PC-3 (cell line): ENCODE measurements at regions not wholly inside any gene's neighbourhood (a gene's known extent, or its start where the extent isn't known, plus 50 kb on each side); places are given as distances from the start of the nearest gene placed in this dataset.

Experiments
- ATAC-seq: fragments of 200-7000 bp; cut with Tn5 transposase; 2 replicates; pipeline ENCODE4 v1.9.1; 2020; ENCODE audit warnings: mild to moderate bottlenecking, moderate library complexity
- BruUV-seq: library from RNA; stranded (reverse); fragments of 400-500 nt; replicated peaks from 2 replicates; lab custom pipeline; 2021; lab: Mats Ljungman, UMichigan
- CTCF ChIA-PET: fragments of 300-600 bp; sonication (Branson Sonifier 250); formaldehyde crosslinking; loops from one replicate; lab custom pipeline; 2022; ENCODE audit warnings: antibody characterized with exemption; lab: Charles Lee
- POLR2A ChIA-PET: fragments of 300-600 bp; sonication (Branson Sonifier 250); formaldehyde crosslinking; loops from one replicate; lab custom pipeline; 2022; ENCODE audit warnings: antibody characterized with exemption; ENCODE audit not compliant: unreplicated experiment; lab: Charles Lee
- DNase-seq: peaks from one replicate; pipeline ENCODE4 v3.0.0-alpha.2; 2015
- H2AFZ ChIP-seq: fragments of 300-600 bp; sonication (generic); 2 replicates; pipeline ENCODE4 v1.6.0; 2016; ENCODE audit warnings: antibody characterized with exemption, low read length
- H3F3A ChIP-seq: fragments of 300-600 bp; sonication (generic); one replicate; pipeline ENCODE4 v1.6.0; 2017; ENCODE audit warnings: antibody characterized with exemption, low read length, control low read depth, mild to moderate bottlenecking; ENCODE audit not compliant: unreplicated experiment
- H3K27ac ChIP-seq: fragments of 300-600 bp; sonication (generic); 2 replicates; pipeline ENCODE4 v1.5.1; 2016; ENCODE audit warnings: mild to moderate bottlenecking, low read length
- H3K27me3 ChIP-seq: fragments of 300-600 bp; sonication (generic); 2 replicates; pipeline ENCODE4 v1.6.1; 2016; ENCODE audit warnings: low read length, mixed read lengths
- H3K36me3 ChIP-seq: fragments of 300-600 bp; sonication (generic); 2 replicates; pipeline ENCODE4 v1.6.1; 2016; ENCODE audit warnings: low read depth, mixed run types, low read length, mixed read lengths
- H3K4me1 ChIP-seq: fragments of 300-600 bp; sonication (generic); 2 replicates; pipeline ENCODE4 v1.5.1; 2016; ENCODE audit warnings: low read length; ENCODE audit not compliant: insufficient read depth
- H3K4me2 ChIP-seq: fragments of 300-600 bp; sonication (generic); 2 replicates; pipeline ENCODE4 v1.6.0; 2016; ENCODE audit warnings: low read length
- H3K4me3 ChIP-seq: fragments of 300-600 bp; sonication (generic); 2 replicates; pipeline ENCODE4 v1.5.1; 2016; ENCODE audit warnings: mild to moderate bottlenecking, low read length, mixed read lengths
- H3K79me2 ChIP-seq: fragments of 300-600 bp; sonication (generic); 2 replicates; pipeline ENCODE4 v1.6.1; 2017; ENCODE audit warnings: low read length, mixed read lengths
- H3K9ac ChIP-seq: fragments of 300-600 bp; sonication (generic); 2 replicates; pipeline ENCODE4 v1.6.0; 2016; ENCODE audit warnings: mild to moderate bottlenecking, low read length
- H3K9me2 ChIP-seq: fragments of 300-600 bp; sonication (generic); replicated peaks from 2 replicates; pipeline ENCODE4 v1.6.1; 2016; ENCODE audit warnings: mixed run types, low read length, mixed read lengths
- H3K9me3 ChIP-seq: fragments of 300-600 bp; sonication (generic); 2 replicates; pipeline ENCODE4 v1.6.1; 2016; ENCODE audit warnings: low read length, mixed read lengths
- H4K20me1 ChIP-seq: fragments of 300-600 bp; sonication (generic); 2 replicates; pipeline ENCODE4 v1.6.1; 2016; ENCODE audit warnings: low read length, mixed read lengths
- CTCF ChIP-seq: fragments of 300-600 bp; sonication (generic); conservative IDR thresholded peaks from 2 replicates; pipeline ENCODE4 v1.5.1; 2017; ENCODE audit warnings: antibody characterized with exemption, low read depth, mild to moderate bottlenecking, low read length
- EZH2 ChIP-seq: fragments of 300-600 bp; sonication (generic); IDR thresholded peaks from one replicate; pipeline ENCODE4 v1.6.1; 2017; ENCODE audit warnings: antibody characterized with exemption, mild to moderate bottlenecking, low read length; ENCODE audit not compliant: unreplicated experiment
- EZH2phosphoT487 ChIP-seq: fragments of 300-600 bp; sonication (generic); IDR thresholded peaks from 2 replicates; pipeline ENCODE4 v1.6.1; 2018; ENCODE audit warnings: mild to moderate bottlenecking, antibody characterized with exemption, low read length, borderline replicate concordance
- intact Hi-C: fragments of 100-400 bp; cut with micrococcal nuclease; formaldehyde crosslinking; loops from 2 replicates; pipeline ENCODE4 v1.9.0; 2023

DNA sequence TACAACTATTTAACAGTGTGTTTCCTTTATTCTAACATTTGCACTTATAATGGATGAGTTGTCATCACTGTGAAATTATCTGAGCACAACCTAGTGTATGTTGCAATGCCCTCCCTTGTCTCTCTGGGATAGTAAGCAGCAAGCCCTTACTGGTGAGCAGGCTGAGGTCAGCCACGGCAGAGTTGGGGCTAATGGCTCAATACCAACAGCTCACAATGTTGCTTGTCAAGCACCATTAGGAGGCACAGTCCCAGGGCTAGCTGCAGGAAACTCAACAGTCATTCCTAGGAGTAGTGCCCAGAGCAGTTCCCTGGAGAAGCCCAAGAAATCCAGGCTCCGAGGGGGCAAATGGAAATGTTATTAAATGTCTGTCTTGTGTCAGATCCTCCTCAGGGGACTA, 858.4 kb downstream of the GRID1 start:
- Histone ChIP-seq H3K9me3 (no peaks in the 10 kb centered on the region), H3K79me2 (no peaks in the 10 kb centered on the region), H3K4me2 (no peak overlapping the region), H3K27ac (no peak overlapping the region), H3K4me1 (no peaks in the 10 kb centered on the region), H2AFZ (no peak overlapping the region), H4K20me1 (no peaks in the 10 kb centered on the region), H3K9me2 (no peaks in the 10 kb centered on the region), H3F3A (no peaks in the 10 kb centered on the region), H3K27me3 (no peaks in the 10 kb centered on the region), H3K4me3 (no peak overlapping the region), H3K9ac (no peak overlapping the region), H3K36me3 (no peaks in the 10 kb centered on the region)
- intact Hi-C loops = no loop called here
- DNase-seq (no peak), ATAC-seq (no peak)
- no TSS peak for BruUV-seq
- ChIA-PET CTCF (no interaction called here), POLR2A (no interaction called here)
- TF ChIP-seq EZH2 = no peak
- no peak for TF ChIP-seq EZH2phosphoT487

DNA sequence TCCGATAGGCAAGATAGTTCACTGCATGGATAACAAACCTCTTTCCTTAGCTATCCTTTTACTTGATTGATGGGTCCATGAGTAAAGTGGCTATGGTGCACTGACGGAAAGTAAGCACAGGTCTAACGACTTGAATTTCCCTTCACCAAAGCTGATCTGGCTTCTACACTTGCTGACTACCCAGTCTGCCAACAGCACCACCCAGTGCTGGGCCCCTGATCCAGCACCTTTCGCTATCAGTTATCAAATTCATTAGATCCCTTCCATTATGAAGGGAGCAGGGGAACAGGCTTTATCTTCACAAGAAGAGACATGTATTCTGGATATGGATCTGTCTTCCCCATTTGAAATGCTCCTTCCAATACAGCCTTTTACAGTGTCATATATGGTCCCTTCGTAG, 855.9 kb downstream of the GRID1 start:
- ATAC-seq (no peak), DNase-seq (no peak)
- H3K27me3 ChIP-seq = no peaks in the 10 kb centered on the region
- no peaks in the 10 kb centered on the region for H3F3A ChIP-seq
- TF ChIP-seq EZH2phosphoT487 (no peak), CTCF (no peak), EZH2 (no peak)
- H3K4me1 ChIP-seq = no peaks in the 10 kb centered on the region
- H3K4me3 ChIP-seq = no peak overlapping the region
- H3K79me2 ChIP-seq = no peaks in the 10 kb centered on the region
- intact Hi-C loops = no loop called here
- ChIA-PET CTCF (no interaction called here), POLR2A (no interaction called here)
- H4K20me1 ChIP-seq = no peaks in the 10 kb centered on the region
- no peaks in the 10 kb centered on the region for H3K36me3 ChIP-seq
- no peaks in the 10 kb centered on the region for H3K9me2 ChIP-seq
- no TSS peak for BruUV-seq
- no peak overlapping the region for H3K9ac ChIP-seq
- H3K27ac ChIP-seq = no peak overlapping the region
- H2AFZ ChIP-seq = no peak overlapping the region
- no peak overlapping the region for H3K4me2 ChIP-seq
- H3K9me3 ChIP-seq = no peaks in the 10 kb centered on the region

GRCh38 chr10:85513436-85513835, 853.2 kb downstream of the GRID1 start:
- Histone ChIP-seq H3K27me3 (no peaks in the 10 kb centered on the region), H3F3A (no peaks in the 10 kb centered on the region), H3K27ac (no peak overlapping the region), H3K4me1 (no peaks in the 10 kb centered on the region), H2AFZ (no peak overlapping the region), H3K36me3 (no peaks in the 10 kb centered on the region), H3K9me3 (no peaks in the 10 kb centered on the region), H3K4me3 (no peak overlapping the region), H3K9me2 (no peaks in the 10 kb centered on the region), H3K9ac (no peak overlapping the region), H4K20me1 (no peaks in the 10 kb centered on the region), H3K79me2 (no peaks in the 10 kb centered on the region), H3K4me2 (no peak overlapping the region)
- ATAC-seq = no peak
- no peak for DNase-seq
- ChIA-PET POLR2A (no interaction called here), CTCF (no interaction called here)
- TF ChIP-seq EZH2 (no peak), EZH2phosphoT487 (no peak), CTCF (no peak)
- BruUV-seq = no TSS peak
- intact Hi-C loops = no loop called here
